Liver (tissue), 8 donors: ENCODE measurements at regions not wholly inside any gene's neighbourhood (a gene's known extent, or its start where the extent isn't known, plus 50 kb on each side); places are given as distances from the start of the nearest gene placed in this dataset.

Experiments used
- DNase-seq: peaks from one replicate; pipeline ENCODE4 v3.0.0-alpha.2; 2017; ENCODE audit warnings: low spot score
- H3K27ac ChIP-seq, 2 donors: one replicate each; pipeline ENCODE4 v1.7.0; 2013; ENCODE audit warnings: inconsistent platforms in 2 of 2, low read length in 2 of 2, control low read depth in 1 of 2, low read depth in 1 of 2, mild to moderate bottlenecking in 1 of 2
- H3K27me3 ChIP-seq, 4 donors: one replicate each; pipeline versions ENCODE4 v1.6.1 to v1.7.0; 2013; ENCODE audit warnings: low read length in 3 of 4, inconsistent platforms in 1 of 4, mild to moderate bottlenecking in 1 of 4, moderate library complexity in 1 of 4; ENCODE audit not compliant: control insufficient read depth in 4 of 4, insufficient read depth in 4 of 4
- H3K36me3 ChIP-seq, 4 donors: one replicate each; pipeline versions ENCODE4 v1.6.1 to v1.7.0; 2013; ENCODE audit warnings: low read length in 3 of 4, mild to moderate bottlenecking in 3 of 4, low read depth in 1 of 4, moderate library complexity in 1 of 4; ENCODE audit not compliant: control insufficient read depth in 4 of 4, insufficient read depth in 3 of 4
- H3K4me1 ChIP-seq, 4 donors: one replicate each; pipeline versions ENCODE4 v1.6.1 to v1.7.0; 2013; ENCODE audit warnings: low read length in 3 of 4, mild to moderate bottlenecking in 3 of 4, moderate library complexity in 1 of 4; ENCODE audit not compliant: control insufficient read depth in 4 of 4, insufficient read depth in 4 of 4
- H3K4me3 ChIP-seq, 3 donors: one replicate each; pipeline versions ENCODE4 v1.6.1 to v1.7.0; 2013; ENCODE audit warnings: low read length in 3 of 3, control low read depth in 1 of 3, low read depth in 1 of 3, mild to moderate bottlenecking in 1 of 3
- H3K9ac ChIP-seq, 2 donors: one replicate each; pipeline ENCODE4 v1.7.0; 2013; ENCODE audit warnings: low read length in 2 of 2, mild to moderate bottlenecking in 2 of 2, moderate library complexity in 2 of 2, control low read depth in 1 of 2, low read depth in 1 of 2
- H3K9me3 ChIP-seq, 4 donors: one replicate each; pipeline versions ENCODE4 v1.6.1 to v1.7.0; 2013; ENCODE audit warnings: low read length in 3 of 4; ENCODE audit not compliant: control insufficient read depth in 4 of 4
- CTCF ChIP-seq: fragments of 150-350 bp; IDR thresholded peaks from 2 replicates; pipeline ENCODE4 v1.5.1; 2017; ENCODE audit warnings: improper control_type of control experiment, low read depth, low read length; ENCODE audit not compliant: missing input control
- EGR1 ChIP-seq, 2 donors: IDR thresholded peaks; 2 replicates each; pipeline ENCODE4 v1.6.1; 2016 to 2018; ENCODE audit warnings: antibody characterized with exemption in 2 of 2, low read depth in 2 of 2
- FOXA2 ChIP-seq: IDR thresholded peaks from 2 replicates; pipeline ENCODE4 v1.6.1; 2016; ENCODE audit warnings: antibody characterized with exemption
- HNF4G ChIP-seq: IDR thresholded peaks from 2 replicates; pipeline ENCODE4 v1.6.1; 2016; ENCODE audit warnings: antibody characterized with exemption
- JUND ChIP-seq, 2 donors: IDR thresholded peaks; 2 replicates each; pipeline ENCODE4 v1.6.1; 2016; ENCODE audit warnings: antibody characterized with exemption in 2 of 2
- MAX ChIP-seq: IDR thresholded peaks from 2 replicates; pipeline ENCODE4 v1.6.1; 2016; ENCODE audit warnings: antibody characterized with exemption
- NR2F2 ChIP-seq: IDR thresholded peaks from 2 replicates; pipeline ENCODE4 v1.6.1; 2016; ENCODE audit warnings: antibody characterized with exemption
- RAD21 ChIP-seq, 2 donors: IDR thresholded peaks; 2 replicates each; pipeline ENCODE4 v1.6.1; 2016; ENCODE audit warnings: antibody characterized with exemption in 2 of 2, mild to moderate bottlenecking in 2 of 2
- REST ChIP-seq: IDR thresholded peaks from 2 replicates; pipeline ENCODE4 v1.6.1; 2016; ENCODE audit warnings: antibody characterized with exemption, mild to moderate bottlenecking
- RXRA ChIP-seq, 2 donors: IDR thresholded peaks; 2 replicates each; pipeline ENCODE4 v1.6.1; 2017 to 2018; ENCODE audit warnings: antibody characterized with exemption in 2 of 2, mild to moderate bottlenecking in 1 of 2
- TAF1 ChIP-seq: conservative IDR thresholded peaks from 2 replicates; pipeline ENCODE4 v1.6.1; 2016; ENCODE audit warnings: antibody characterized with exemption, mild to moderate bottlenecking
- YY1 ChIP-seq: IDR thresholded peaks from 2 replicates; pipeline ENCODE4 v1.6.1; 2016; ENCODE audit warnings: antibody characterized with exemption, mild to moderate bottlenecking
- ZBTB33 ChIP-seq: IDR thresholded peaks from 2 replicates; pipeline ENCODE4 v1.6.1; 2016; ENCODE audit warnings: antibody characterized with exemption
- WGBS: extraction: QIAGEN DNeasy Blood & Tissue Kit; methylation state at CpG from one replicate; pipeline ENCODE4 v1.1.7; 2013; 5-methylcytosine and 5-hydroxymethylcytosine counted together
- donor health status: healthy.
- donor health status: healthy.
- donor health status: healthy.
- donor health status: healthy.
- donor health status: healthy.

GRCh38 chr5:130773813-130774212, 391.2 kb downstream of the HINT1 start:
- H3K36me3 ChIP-seq = no peaks in the 10 kb centered on the region
- H3K9me3 ChIP-seq = no peaks in the 10 kb centered on the region
- peaks cover 0 to 5% (median 0%) of the 10 kb centered on the region in 4 donors for H3K27me3 ChIP-seq
- H3K4me1 ChIP-seq = no peaks in the 10 kb centered on the region
- H3K27ac ChIP-seq = no peak overlapping the region
- 69% methylated on average over 3 of the region's 3 CpGs for WGBS
- DNase-seq = no peak
- no peak overlapping the region for H3K4me3 ChIP-seq
- no peak overlapping the region for H3K9ac ChIP-seq
- TF ChIP-seq EGR1 (IDR thresholded peaks at IDR 0.05; ENCODE audit: low read depth in 2 of 2) (no peak), JUND (IDR thresholded peaks at IDR 0.05) (no peak), RXRA (IDR thresholded peaks at IDR 0.05) (no peak), RAD21 (IDR thresholded peaks at IDR 0.05) (no peak), YY1 (no peak), FOXA2 (no peak), HNF4G (no peak), ZBTB33 (no peak), TAF1 (no peak)

- H3K9me3 ChIP-seq = no peaks in the 10 kb centered on the region
- 41% methylated on average over 1 of the region's 1 CpG for whole genome bisulfite sequencing
- no peak for DNase-seq
- no peaks in the 10 kb centered on the region for H3K27me3 ChIP-seq
- no peak overlapping the region for H3K27ac ChIP-seq
- H3K4me1 ChIP-seq = no peaks in the 10 kb centered on the region
- no peak overlapping the region for H3K4me3 ChIP-seq
- H3K9ac ChIP-seq = no peak overlapping the region
- H3K36me3 ChIP-seq = no peaks in the 10 kb centered on the region
- TF ChIP-seq REST (no peak), FOXA2 (no peak), MAX (no peak), NR2F2 (no peak), CTCF (no peak), RAD21 (IDR thresholded peaks at IDR 0.05) (no peak), TAF1 (no peak)
Observed at GRCh38 chr5:130762031-130762430, 403.0 kb downstream of the HINT1 start.
